SK-N-MC (cell line): ENCODE measurements at regions not wholly inside any gene's neighbourhood (a gene's known extent, or its start where the extent isn't known, plus 50 kb on each side); places are given as distances from the start of the nearest gene placed in this dataset.

Source experiments
- EZH2 ChIP-seq: fragments of 200-600 bp; sonication (generic); IDR thresholded peaks from one replicate; pipeline ENCODE4 v1.6.1; 2017; ENCODE audit warnings: antibody characterized with exemption
- POLR2AphosphoS5 ChIP-seq: IDR thresholded peaks from 2 replicates; pipeline ENCODE4 v1.6.1; 2012; ENCODE audit warnings: mild to moderate bottlenecking, low read depth, low read length, borderline replicate concordance

DNA sequence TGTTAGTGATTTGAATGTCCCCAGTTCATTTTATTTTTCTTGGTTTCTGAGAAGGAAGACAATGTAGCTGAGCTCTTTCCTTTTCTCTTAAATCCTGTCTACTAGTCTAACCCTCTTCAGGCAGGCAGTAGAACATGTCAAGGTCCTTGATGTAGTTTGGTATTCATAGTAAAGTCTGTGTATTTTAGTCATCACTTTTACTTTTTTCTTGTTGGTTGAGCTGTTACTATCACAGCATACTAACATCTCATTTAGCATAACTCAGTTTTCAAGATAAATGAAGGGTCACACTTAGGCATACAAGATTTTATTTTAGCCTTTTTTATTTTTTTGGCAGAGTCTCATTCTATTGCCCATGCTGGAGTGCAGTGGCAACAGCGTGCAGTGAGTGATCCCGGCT, 70.5 kb downstream of the KPNA2 start:
- TF ChIP-seq POLR2AphosphoS5 (no peak), EZH2 (no peak)
